ENCODE measurements at regions not wholly inside any gene's neighbourhood (a gene's known extent, or its start where the extent isn't known, plus 50 kb on each side); places are given as distances from the start of the nearest gene placed in this dataset.

- H3K79me2 ChIP-seq (ENCODE audit: insufficient read depth, low read length) = no peaks in the 10 kb centered on the region
- H3K9ac ChIP-seq (ENCODE audit: low read length) = no peak overlapping the region
- H3K27ac ChIP-seq (ENCODE audit: low read depth, low read length) = no peak overlapping the region
- H3K4me1 ChIP-seq (ENCODE audit: control insufficient read depth in 1 of 2, insufficient read depth in 2 of 2, low read length in 2 of 2) = peaks cover 0 to 3% of the 10 kb centered on the region in 2 experiments; a peak in 1 of 4 replicates
- no TSS peak for BruUV-seq (replicated peaks)
- no peaks in the 10 kb centered on the region for H3K36me3 ChIP-seq (ENCODE audit: control insufficient read depth in 1 of 2, insufficient read depth in 2 of 2, low read length in 2 of 2)
- no peak overlapping the region for H2AFZ ChIP-seq (ENCODE audit: low read depth, low read length, poor library complexity, severe bottlenecking)
- no peaks in the 10 kb centered on the region for H4K20me1 ChIP-seq (ENCODE audit: insufficient read depth)
- ChIA-PET RAD21 (ENCODE audit: low non-redundant PET in 1 of 2, low total read pairs in 2 of 2, uncharacterized antibody in 2 of 2, unreplicated experiment in 2 of 2) (no interaction called here), CTCF (no interaction called here), POLR2A (no interaction called here)
- no peaks in the 10 kb centered on the region for H3K27me3 ChIP-seq (ENCODE audit: insufficient read depth, low read length)
- no peak for TF ChIP-seq TCF7L2 (IDR thresholded peaks at IDR 0.05; ENCODE audit: borderline replicate concordance, extremely low read depth, insufficient read depth, insufficient read length)
- TF ChIP-seq ZFX (IDR thresholded peaks at IDR 0.05) = no peak
- TF ChIP-seq JUND (IDR thresholded peaks at IDR 0.05) = no peak
- TF ChIP-seq FOSL1 (IDR thresholded peaks at IDR 0.05; ENCODE audit: low read depth) = no peak
- no peak for TF ChIP-seq SIN3A (IDR thresholded peaks at IDR 0.05; ENCODE audit: low read depth)
- no peak for TF ChIP-seq MAX (IDR thresholded peaks at IDR 0.05)
- no peaks in the 10 kb centered on the region for H3K9me2 ChIP-seq (ENCODE audit: insufficient read depth)
- no peak overlapping the region for H3K4me3 ChIP-seq (replicated peaks in 1 of 2; ENCODE audit: low read depth in 1 of 2, low read length in 2 of 2)
- intact Hi-C loops (cut with micrococcal nuclease) = no loop called here
- ATAC-seq (no peak), DNase-seq (ENCODE audit: low read depth, low spot score) (no peak)
- no peaks in the 10 kb centered on the region for H3K9me3 ChIP-seq (ENCODE audit: control insufficient read depth in 1 of 2, insufficient read depth in 1 of 2, low read depth in 1 of 2, low read length in 2 of 2)
- no peak overlapping the region for H3K4me2 ChIP-seq (ENCODE audit: low read length)
Measured at GRCh38 chr13:73800011-73800410, 334.2 kb downstream of the KLF12 start.

- H4K20me1 ChIP-seq (ENCODE audit: insufficient read depth) = no peaks in the 10 kb centered on the region
- H3K9ac ChIP-seq (ENCODE audit: low read length) = no peak overlapping the region
- no peak overlapping the region for H3K4me3 ChIP-seq (replicated peaks in 1 of 2; ENCODE audit: low read depth in 1 of 2, low read length in 2 of 2)
- no TSS peak for BruUV-seq (replicated peaks)
- no peaks in the 10 kb centered on the region for H3K79me2 ChIP-seq (ENCODE audit: insufficient read depth, low read length)
- H3K9me2 ChIP-seq (ENCODE audit: insufficient read depth) = no peaks in the 10 kb centered on the region
- ChIA-PET RAD21 (ENCODE audit: low non-redundant PET in 1 of 2, low total read pairs in 2 of 2, uncharacterized antibody in 2 of 2, unreplicated experiment in 2 of 2) (no interaction called here), POLR2A (no interaction called here), CTCF (no interaction called here)
- no peak for DNase-seq (ENCODE audit: low read depth, low spot score)
- H3K27ac ChIP-seq (ENCODE audit: low read depth, low read length) = no peak overlapping the region
- H3K4me2 ChIP-seq (ENCODE audit: low read length) = no peak overlapping the region
- no peak overlapping the region for H2AFZ ChIP-seq (ENCODE audit: low read depth, low read length, poor library complexity, severe bottlenecking)
- no peak for TF ChIP-seq CEBPB (IDR thresholded peaks at IDR 0.05; ENCODE audit: low read depth)
- TF ChIP-seq ELF1 (IDR thresholded peaks at IDR 0.05; ENCODE audit: borderline replicate concordance, low read depth) = no peak
- no peak for TF ChIP-seq EZH2 (IDR thresholded peaks at IDR 0.05)
- TF ChIP-seq FOSL1 (IDR thresholded peaks at IDR 0.05; ENCODE audit: low read depth) = no peak
- no peak for TF ChIP-seq RAD21 (IDR thresholded peaks at IDR 0.05; ENCODE audit: low read depth)
- no peak for TF ChIP-seq TCF7L2 (IDR thresholded peaks at IDR 0.05; ENCODE audit: borderline replicate concordance, extremely low read depth, insufficient read depth, insufficient read length)
- TF ChIP-seq YY1 (IDR thresholded peaks at IDR 0.05; ENCODE audit: extremely low read depth, insufficient replicate concordance, low read depth, low read length) = no peak
- no peak for TF ChIP-seq SP1 (IDR thresholded peaks at IDR 0.05; ENCODE audit: low read depth)
- no peak for TF ChIP-seq POLR2A (IDR thresholded peaks at IDR 0.05; ENCODE audit: borderline replicate concordance, extremely low read depth, insufficient read depth, insufficient read length)
- no peak for TF ChIP-seq EGR1 (IDR thresholded peaks at IDR 0.05; ENCODE audit: low read depth)
- TF ChIP-seq CBX3 (IDR thresholded peaks at IDR 0.05; ENCODE audit: low read depth) = no peak
- no peak for TF ChIP-seq POLR2AphosphoS5 (IDR thresholded peaks at IDR 0.05; ENCODE audit: low read depth, low read length)
- TF ChIP-seq ZFX (IDR thresholded peaks at IDR 0.05) = no peak
- H3K36me3 ChIP-seq (ENCODE audit: control insufficient read depth in 1 of 2, insufficient read depth in 2 of 2, low read length in 2 of 2) = no peaks in the 10 kb centered on the region
- no peaks in the 10 kb centered on the region for H3K27me3 ChIP-seq (ENCODE audit: insufficient read depth, low read length)
- H3K9me3 ChIP-seq (ENCODE audit: control insufficient read depth in 1 of 2, insufficient read depth in 1 of 2, low read depth in 1 of 2, low read length in 2 of 2) = no peaks in the 10 kb centered on the region
- ATAC-seq = no peak
- intact Hi-C loops (cut with micrococcal nuclease) = loop anchor here (1.0 kb wide), 1 partner anchor 32 kb away; no protein-coding TSS in a partner anchor
- no peaks in the 10 kb centered on the region for H3K4me1 ChIP-seq (ENCODE audit: control insufficient read depth in 1 of 2, insufficient read depth in 2 of 2, low read length in 2 of 2)
Measured at GRCh38 chr13:73794755-73795154, 339.4 kb downstream of the KLF12 start.

Measured in HCT116 (cell line).